Thyroid gland (tissue), 4 donors: ENCODE measurements at regions not wholly inside any gene's neighbourhood (a gene's known extent, or its start where the extent isn't known, plus 50 kb on each side); places are given as distances from the start of the nearest gene placed in this dataset.

Experiments
- DNase-seq, 2 donors: peaks; one replicate each; pipeline ENCODE4 v3.0.0-alpha.2; 2019
- H3K27ac ChIP-seq, 3 donors: fragments of 200-600 bp; sonication (generic); 1 replicate in 2 of 3; 2 replicates in 1 of 3; pipeline ENCODE4 v1.5.1; 2016 to 2019; ENCODE audit warnings: mild to moderate bottlenecking in 1 of 3, moderate library complexity in 1 of 3
- H3K27me3 ChIP-seq: fragments of 200-600 bp; sonication (generic); one replicate; pipeline ENCODE4 v1.5.1; 2019
- H3K36me3 ChIP-seq, 2 donors: fragments of 200-600 bp; sonication (generic); one replicate each; pipeline ENCODE4 v1.5.1; 2016 to 2019
- H3K4me1 ChIP-seq, 2 donors: fragments of 200-600 bp; sonication (generic); one replicate each; pipeline ENCODE4 v1.5.1; 2017 to 2019
- H3K4me3 ChIP-seq, 3 donors: fragments of 200-600 bp; sonication (generic); replicated peaks in 1 of 3; 1 replicate in 2 of 3; 2 replicates in 1 of 3; pipeline ENCODE4 v1.5.1; 2016; ENCODE audit warnings: mild to moderate bottlenecking in 1 of 3
- H3K9me3 ChIP-seq: fragments of 200-600 bp; sonication (generic); one replicate; pipeline ENCODE4 v1.5.1; 2017
- POLR2A ChIP-seq, 2 donors: fragments of 450-650 bp; IDR thresholded peaks; one replicate each; pipeline ENCODE4 v1.6.1; 2017; ENCODE audit warnings: antibody characterized with exemption in 2 of 2, mild to moderate bottlenecking in 2 of 2, moderate library complexity in 1 of 2
- WGBS, 2 donors: methylation state at CpG; one replicate each; pipeline ENCODE4 v1.1.5; 2017; 5-methylcytosine and 5-hydroxymethylcytosine counted together
- intact Hi-C: fragments of 100-400 bp; cut with DNase I; formaldehyde crosslinking; loops from one replicate; pipeline ENCODE4 v1.15.1; 2023
- TF ChIP-seq, protein P1 (sequence below), 6 experiments: fragments of 200-600 bp in 3 of 6; fragments of 450-650 bp in 3 of 6; sonication (generic) in 3 of 6; IDR thresholded peaks; one replicate each; pipeline ENCODE4 v1.5.1; 2016 to 2019; ENCODE audit warnings: antibody characterized with exemption in 6 of 6, mild to moderate bottlenecking in 2 of 6, inconsistent platforms in 1 of 6, moderate library complexity in 1 of 6

DNA sequence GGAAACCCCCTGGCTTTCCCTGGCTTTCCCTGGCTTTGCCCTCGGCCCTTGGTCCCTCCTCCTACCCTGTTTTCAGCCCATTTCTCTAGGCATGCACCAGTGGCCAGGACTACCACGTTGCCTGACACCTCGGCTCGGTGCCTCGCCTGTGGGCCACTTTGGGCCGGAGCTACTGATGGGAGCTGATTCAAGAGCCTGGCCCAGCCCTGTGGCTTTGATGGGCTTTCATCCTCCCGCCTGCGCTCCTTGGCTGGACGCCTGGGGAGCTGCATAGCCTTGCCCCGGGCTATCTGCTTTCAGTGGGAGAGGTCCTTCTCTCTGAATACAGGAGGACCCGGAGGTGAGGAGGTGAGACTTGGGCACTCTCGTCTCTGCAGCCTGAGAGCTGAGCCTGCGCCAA lies 192.7 kb upstream of the HES1 start:
- H3K4me1 ChIP-seq = no peaks in the 10 kb centered on the region
- TF ChIP-seq, protein P1, sequence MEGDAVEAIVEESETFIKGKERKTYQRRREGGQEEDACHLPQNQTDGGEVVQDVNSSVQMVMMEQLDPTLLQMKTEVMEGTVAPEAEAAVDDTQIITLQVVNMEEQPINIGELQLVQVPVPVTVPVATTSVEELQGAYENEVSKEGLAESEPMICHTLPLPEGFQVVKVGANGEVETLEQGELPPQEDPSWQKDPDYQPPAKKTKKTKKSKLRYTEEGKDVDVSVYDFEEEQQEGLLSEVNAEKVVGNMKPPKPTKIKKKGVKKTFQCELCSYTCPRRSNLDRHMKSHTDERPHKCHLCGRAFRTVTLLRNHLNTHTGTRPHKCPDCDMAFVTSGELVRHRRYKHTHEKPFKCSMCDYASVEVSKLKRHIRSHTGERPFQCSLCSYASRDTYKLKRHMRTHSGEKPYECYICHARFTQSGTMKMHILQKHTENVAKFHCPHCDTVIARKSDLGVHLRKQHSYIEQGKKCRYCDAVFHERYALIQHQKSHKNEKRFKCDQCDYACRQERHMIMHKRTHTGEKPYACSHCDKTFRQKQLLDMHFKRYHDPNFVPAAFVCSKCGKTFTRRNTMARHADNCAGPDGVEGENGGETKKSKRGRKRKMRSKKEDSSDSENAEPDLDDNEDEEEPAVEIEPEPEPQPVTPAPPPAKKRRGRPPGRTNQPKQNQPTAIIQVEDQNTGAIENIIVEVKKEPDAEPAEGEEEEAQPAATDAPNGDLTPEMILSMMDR (IDR thresholded peaks at IDR 0.05) = no peak
- no peak for TF ChIP-seq POLR2A (IDR thresholded peaks at IDR 0.05)
- DNase-seq = no peak
- H3K27me3 ChIP-seq = no peaks in the 10 kb centered on the region
- no peak overlapping the region for H3K4me3 ChIP-seq
- WGBS, 2 donors = 82 to 96% methylated on average over 11 to 13 of the region's 13 CpGs
- no peak overlapping the region for H3K27ac ChIP-seq
- intact Hi-C loops = no loop called here
- H3K9me3 ChIP-seq = no peaks in the 10 kb centered on the region
- H3K36me3 ChIP-seq = no peaks in the 10 kb centered on the region

DNA sequence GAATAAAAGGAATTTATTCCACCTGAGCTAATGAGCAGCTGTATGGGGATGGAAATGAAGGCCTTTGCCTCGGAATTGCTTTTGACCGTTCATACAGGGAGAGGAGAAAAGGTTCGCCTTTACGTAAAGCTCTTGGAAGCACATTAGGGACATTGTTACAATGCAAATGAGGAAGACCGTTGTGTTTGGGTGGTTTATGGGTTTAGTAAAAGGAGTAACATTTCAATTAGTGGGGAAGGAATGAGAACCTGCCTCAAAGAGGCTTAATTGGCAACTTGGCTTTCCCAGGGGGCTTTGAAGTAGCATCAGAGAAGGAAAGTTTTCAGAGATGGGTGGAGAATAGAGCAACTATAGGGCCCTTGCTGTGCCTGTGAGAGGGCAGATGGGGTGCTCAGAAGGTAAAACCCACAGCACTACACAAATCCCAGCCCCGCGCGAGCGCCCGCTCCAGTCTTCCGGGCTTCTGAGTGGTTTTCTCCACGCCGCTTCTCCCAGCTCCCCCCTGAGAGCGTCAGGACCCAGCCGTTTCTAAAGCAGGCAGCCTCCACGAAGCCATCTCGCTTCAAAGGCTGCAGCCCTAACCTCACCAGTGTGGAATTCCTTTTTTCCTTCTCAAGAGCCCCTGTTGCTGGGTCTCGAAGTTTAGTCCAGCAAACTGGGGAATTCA lies 192.0 kb upstream of the HES1 start:
- no peak for DNase-seq
- no peaks in the 10 kb centered on the region for H3K4me1 ChIP-seq
- intact Hi-C loops = no loop called here

DNA sequence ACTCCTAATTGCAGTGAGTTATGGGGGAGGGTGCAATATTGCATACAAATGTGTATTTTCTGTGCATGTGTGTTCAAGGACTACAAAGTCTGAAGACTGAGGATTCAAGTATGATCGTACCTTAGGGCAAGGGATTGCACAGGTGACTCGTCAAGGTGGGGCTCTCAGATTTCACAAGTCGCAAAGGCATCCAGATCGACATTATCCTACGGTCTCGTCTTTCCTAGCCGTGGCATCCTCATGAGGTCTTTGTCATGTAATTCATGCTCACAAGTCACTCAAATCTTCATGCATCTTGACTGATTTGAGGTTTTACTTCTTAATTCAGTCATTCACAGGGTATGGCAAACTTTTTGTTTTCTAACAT lies 191.4 kb upstream of the HES1 start:
- WGBS, 2 donors = 83 to 88% methylated on average over 7 of the region's 7 CpGs
- Histone ChIP-seq H3K4me1 (no peaks in the 10 kb centered on the region), H3K9me3 (no peaks in the 10 kb centered on the region), H3K27ac (no peak overlapping the region), H3K27me3 (no peaks in the 10 kb centered on the region), H3K4me3 (no peak overlapping the region), H3K36me3 (no peaks in the 10 kb centered on the region)
- DNase-seq = no peak
- intact Hi-C loops = no loop called here
- TF ChIP-seq, protein P1 (IDR thresholded peaks at IDR 0.05) = no peak
- TF ChIP-seq POLR2A (IDR thresholded peaks at IDR 0.05) = no peak

More for the DNA sequence above, 192.0 kb upstream of the HES1 start:
- H3K27ac ChIP-seq = no peak overlapping the region
- WGBS, 2 donors = 80% methylated on average over 18 of the region's 18 CpGs
- H3K36me3 ChIP-seq = no peaks in the 10 kb centered on the region
- TF ChIP-seq, protein P1 (IDR thresholded peaks at IDR 0.05) = no peak
- no peak for TF ChIP-seq POLR2A (IDR thresholded peaks at IDR 0.05)
- H3K27me3 ChIP-seq = no peaks in the 10 kb centered on the region
- no peaks in the 10 kb centered on the region for H3K9me3 ChIP-seq
- no peak overlapping the region for H3K4me3 ChIP-seq

DNA sequence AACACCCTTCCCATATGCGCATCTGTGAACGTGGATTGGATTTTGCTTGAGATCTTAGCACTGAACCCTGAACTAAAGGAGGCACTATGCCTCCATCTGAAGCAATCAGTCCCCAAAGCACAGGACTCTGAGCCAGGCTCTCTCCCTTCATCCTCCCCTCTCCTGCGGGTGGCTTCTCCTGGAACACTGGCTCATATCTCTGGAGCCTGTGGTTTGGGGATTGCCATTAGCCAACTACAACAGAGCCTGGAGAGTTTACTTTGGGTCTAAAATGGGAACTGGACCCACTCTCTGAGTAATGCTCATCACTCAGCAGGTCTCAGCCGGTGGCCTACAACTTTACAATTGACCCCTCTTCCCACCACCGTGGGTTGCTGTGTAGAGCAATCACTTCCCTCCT lies 190.8 kb upstream of the HES1 start:
- TF ChIP-seq, protein P1 (IDR thresholded peaks at IDR 0.05) = no peak
- TF ChIP-seq POLR2A (IDR thresholded peaks at IDR 0.05) = no peak
- WGBS, 2 donors = 80 to 83% methylated on average over 5 of the region's 5 CpGs
- H3K27ac ChIP-seq = no peak overlapping the region
- H3K27me3 ChIP-seq = no peaks in the 10 kb centered on the region
- H3K9me3 ChIP-seq = no peaks in the 10 kb centered on the region
- H3K36me3 ChIP-seq = no peaks in the 10 kb centered on the region
- intact Hi-C loops = no loop called here
- no peaks in the 10 kb centered on the region for H3K4me1 ChIP-seq
- DNase-seq = no peak
- H3K4me3 ChIP-seq = no peak overlapping the region

DNA sequence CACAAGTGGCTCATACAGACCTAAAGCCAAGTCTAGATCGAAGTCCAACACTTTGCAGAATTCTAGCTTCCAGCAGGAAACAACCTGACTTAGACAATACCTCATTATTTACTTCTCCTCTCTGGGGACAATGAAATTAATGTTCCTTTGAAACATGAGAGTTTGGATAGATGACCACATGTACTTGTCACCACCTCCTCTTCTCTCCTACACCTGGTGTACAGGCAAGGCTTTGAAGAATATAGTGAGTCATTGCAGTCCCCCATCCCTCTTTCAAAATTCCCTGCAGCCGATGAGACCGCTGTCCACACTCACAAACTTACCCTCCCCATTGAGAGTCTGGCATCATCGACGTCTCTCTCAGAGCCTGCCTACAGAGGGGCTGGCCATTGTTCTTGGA lies 189.0 kb upstream of the HES1 start:
- 59 to 63% methylated on average over 5 of the region's 5 CpGs for WGBS, 2 donors
- Histone ChIP-seq H3K9me3 (no peaks in the 10 kb centered on the region), H3K36me3 (no peaks in the 10 kb centered on the region), H3K27ac (no peak overlapping the region), H3K4me1 (no peaks in the 10 kb centered on the region), H3K27me3 (no peaks in the 10 kb centered on the region), H3K4me3 (no peak overlapping the region)
- intact Hi-C loops = no loop called here
- no peak for TF ChIP-seq POLR2A (IDR thresholded peaks at IDR 0.05)
- TF ChIP-seq, protein P1 (IDR thresholded peaks at IDR 0.05) = no peak
- no peak for DNase-seq
